ENCODE measurements at regions not wholly inside any gene's neighbourhood (a gene's known extent, or its start where the extent isn't known, plus 50 kb on each side); places are given as distances from the start of the nearest gene placed in this dataset.
A peak's percentile ranks its signal among the peaks of the same experiment; 100 is the strongest.
"Not testable (repeated sequence)": the region's sequence is repeated elsewhere in the genome, so short reads cannot be mapped to it uniquely, and the experiment has no call there.

GRCh38 chrX:39052751-39053150 lies 251.5 kb downstream of the MID1IP1 start:
- no peak for DNase-seq

GRCh38 chrX:39058724-39059123 lies 257.5 kb downstream of the MID1IP1 start:
- DNase-seq: no peak

GRCh38 chrX:39059866-39060265 lies 258.6 kb downstream of the MID1IP1 start:
- no peak for DNase-seq

- DNase-seq: peak; percentile 50 to 83
Observed at GRCh38 chrX:39063037-39063436, 261.8 kb downstream of the MID1IP1 start.

- DNase-seq: no peak
Observed at GRCh38 chrX:39063702-39064101, 262.4 kb downstream of the MID1IP1 start.

- peak; percentile 91 to 98 for DNase-seq
Observed at GRCh38 chrX:39065051-39065871, 264.0 kb downstream of the MID1IP1 start.

GRCh38 chrX:39067866-39068265 lies 266.6 kb downstream of the MID1IP1 start:
- DNase-seq: no peak

- not testable (repeated sequence) for DNase-seq
Observed at GRCh38 chrX:39068634-39069033, 267.4 kb downstream of the MID1IP1 start.

GRCh38 chrX:39070009-39070408 lies 268.8 kb downstream of the MID1IP1 start:
- DNase-seq: no peak

- no peak for DNase-seq
Observed at GRCh38 chrX:39073131-39073530, 271.9 kb downstream of the MID1IP1 start.

- DNase-seq: peak in 1 of 2 experiments; percentile 47
Observed at GRCh38 chrX:39096599-39096998, 295.3 kb downstream of the MID1IP1 start.

GRCh38 chrX:39104745-39105144 lies 303.5 kb downstream of the MID1IP1 start:
- DNase-seq: no peak

- DNase-seq: no peak
Observed at GRCh38 chrX:39112143-39112542, 310.9 kb downstream of the MID1IP1 start.

GRCh38 chrX:39115166-39115565 lies 313.9 kb downstream of the MID1IP1 start:
- DNase-seq: no peak

GRCh38 chrX:39117101-39117500 lies 315.8 kb downstream of the MID1IP1 start:
- no peak for DNase-seq

GRCh38 chrX:39121903-39122302 lies 320.6 kb downstream of the MID1IP1 start:
- DNase-seq: no peak

- DNase-seq: peak; percentile 33 to 79
Observed at GRCh38 chrX:39125834-39126233, 324.6 kb downstream of the MID1IP1 start.

- peak in 1 of 2 experiments; percentile 29 for DNase-seq
Observed at GRCh38 chrX:39133971-39134370, 332.7 kb downstream of the MID1IP1 start.

- DNase-seq: no peak
Observed at GRCh38 chrX:39137363-39137954, 336.2 kb downstream of the MID1IP1 start.

GRCh38 chrX:39140581-39140980 lies 339.3 kb downstream of the MID1IP1 start:
- DNase-seq: no peak

- no peak for DNase-seq
Observed at GRCh38 chrX:39144323-39144722, 343.1 kb downstream of the MID1IP1 start.

- DNase-seq: no peak
Observed at GRCh38 chrX:39144956-39145355, 343.7 kb downstream of the MID1IP1 start.

GRCh38 chrX:39145859-39146258 lies 344.6 kb downstream of the MID1IP1 start:
- no peak for DNase-seq

GRCh38 chrX:39149761-39150160 lies 348.5 kb downstream of the MID1IP1 start:
- peak; percentile 58 to 84 for DNase-seq

Data from NCI-H2081 (cell line).